ENCODE measurements at regions not wholly inside any gene's neighbourhood (a gene's known extent, or its start where the extent isn't known, plus 50 kb on each side); places are given as distances from the start of the nearest gene placed in this dataset.
"Not testable (repeated sequence)": the region's sequence is repeated elsewhere in the genome, so short reads cannot be mapped to it uniquely, and the experiment has no call there.

DNA sequence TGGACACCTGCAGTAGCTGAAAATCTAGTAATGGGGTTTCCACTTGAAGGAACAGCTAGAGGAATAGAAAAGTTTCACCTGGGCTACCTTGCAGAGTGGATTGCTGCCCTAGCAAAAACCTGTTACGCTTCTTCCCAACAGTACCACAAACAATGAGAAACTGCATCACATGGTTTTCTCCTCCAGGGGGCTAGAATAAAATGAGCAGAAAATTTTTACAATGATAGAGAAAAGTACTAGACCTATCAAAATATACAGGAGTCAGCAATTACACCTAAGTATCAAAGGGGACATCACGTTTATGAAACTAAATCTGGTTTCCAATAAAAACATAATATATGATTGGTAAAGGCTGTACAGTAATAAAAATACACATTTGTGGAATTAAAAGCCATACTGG is 423.1 kb upstream of the PITX2 start:
- FAIRE-seq, result no peak

DNA sequence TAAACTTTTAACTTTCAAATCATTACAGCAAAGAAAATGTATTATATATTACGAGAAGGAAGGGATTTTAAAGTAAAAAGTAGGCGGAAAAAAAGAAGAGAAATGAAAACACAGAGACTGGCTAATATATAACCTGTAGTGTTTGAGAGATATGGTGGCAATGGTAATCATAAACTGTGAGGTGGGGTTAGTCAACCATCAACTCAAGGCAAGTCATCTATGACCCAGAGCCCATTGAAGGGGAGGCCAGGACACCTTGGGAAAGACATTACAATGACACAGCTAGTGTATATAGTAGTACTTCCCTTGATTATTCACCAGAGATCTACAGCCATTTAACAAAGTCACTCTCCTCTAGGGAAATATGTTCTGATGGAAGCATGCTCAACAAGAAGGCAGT is 423.9 kb upstream of the PITX2 start:
- no peak for FAIRE-seq

DNA sequence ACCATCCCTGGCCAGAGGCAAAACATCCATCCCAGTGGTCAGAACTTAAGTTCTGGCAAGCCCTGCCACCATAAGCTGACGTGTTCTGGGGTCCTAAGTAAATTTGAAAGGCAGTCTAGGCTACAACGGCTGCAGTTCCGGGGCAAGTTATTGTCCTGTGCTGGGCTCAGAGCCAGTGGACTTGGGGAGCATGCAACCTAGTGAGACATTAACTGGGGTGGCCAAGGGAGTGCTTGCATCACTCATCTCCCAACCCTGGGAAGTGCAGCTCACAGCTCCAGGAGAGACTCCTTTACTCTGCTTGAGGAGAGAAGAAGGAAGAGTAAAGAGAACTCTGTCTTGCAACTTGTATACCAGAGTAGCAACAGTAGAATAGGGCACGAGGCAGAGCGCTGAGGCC is 425.4 kb upstream of the PITX2 start:
- no peak for FAIRE-seq

DNA sequence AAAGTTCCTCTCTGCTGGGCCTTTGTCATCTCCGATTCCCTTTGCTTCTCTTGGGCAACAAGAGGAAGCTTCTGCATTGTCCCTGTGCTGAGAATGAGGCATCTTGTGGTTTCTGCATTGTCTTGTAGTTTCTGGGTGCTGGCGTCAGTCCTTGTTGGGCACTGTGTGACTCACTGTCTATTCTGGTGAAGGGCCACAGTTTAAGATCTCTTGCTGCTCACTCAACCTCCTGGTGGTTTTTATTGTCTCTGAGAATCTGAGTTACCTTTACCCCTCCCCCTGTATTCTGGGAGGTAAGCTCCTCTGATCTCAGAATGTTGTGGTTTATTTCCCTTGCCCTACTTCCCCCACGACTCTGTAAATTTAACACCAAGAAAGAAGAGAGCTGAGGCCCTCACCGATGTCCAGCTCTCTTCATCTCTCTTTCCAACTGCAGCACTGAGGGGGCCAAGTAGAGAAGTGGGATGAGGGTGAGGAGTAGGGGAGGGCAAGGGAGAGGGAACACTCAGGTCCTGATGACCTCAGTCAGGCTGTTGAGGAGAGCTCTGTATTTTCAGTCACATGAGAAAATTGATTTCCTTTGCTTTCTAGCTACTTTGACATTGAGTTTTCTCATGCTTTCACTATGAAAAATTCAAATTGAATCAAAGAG is 441.6 kb upstream of the PITX2 start:
- no peak for FAIRE-seq

DNA sequence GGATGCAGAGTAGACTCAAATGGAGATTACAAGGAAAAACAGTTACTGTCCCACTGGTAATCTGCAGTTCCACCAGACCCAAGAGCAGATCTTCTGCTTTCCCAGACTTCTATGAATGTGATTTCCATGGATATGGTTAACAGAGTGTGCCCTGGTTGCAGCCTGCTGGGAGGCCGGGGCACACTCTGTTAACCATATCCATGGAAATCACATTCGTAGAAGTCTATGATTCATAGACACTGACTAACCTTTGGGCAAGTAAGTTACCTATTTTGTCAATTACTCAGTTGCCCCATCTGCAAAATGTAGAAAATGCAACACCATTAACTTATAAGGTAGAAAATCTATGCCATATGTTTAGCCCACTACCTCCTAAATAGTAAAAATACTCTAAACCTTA is 443.1 kb upstream of the PITX2 start:
- no peak for FAIRE-seq

DNA sequence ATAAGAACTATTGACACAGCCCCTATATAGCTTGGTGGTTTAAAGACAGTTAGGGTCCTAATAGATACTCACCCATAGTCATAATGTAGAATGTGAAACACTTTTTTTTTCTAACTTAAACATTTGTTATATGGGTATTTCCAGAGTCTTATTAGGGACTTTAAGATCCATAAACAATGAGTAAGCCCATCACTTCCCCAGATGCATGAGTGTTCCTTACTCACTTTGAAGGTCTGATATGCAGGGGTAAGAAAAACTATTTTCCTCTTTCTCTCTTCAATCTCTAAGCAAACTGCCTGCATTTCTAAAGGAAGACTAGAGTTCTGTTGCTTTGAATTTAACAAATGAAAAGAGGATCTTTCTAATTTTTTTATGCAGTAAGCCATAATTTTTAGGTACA is 443.6 kb upstream of the PITX2 start:
- FAIRE-seq, result no peak

DNA sequence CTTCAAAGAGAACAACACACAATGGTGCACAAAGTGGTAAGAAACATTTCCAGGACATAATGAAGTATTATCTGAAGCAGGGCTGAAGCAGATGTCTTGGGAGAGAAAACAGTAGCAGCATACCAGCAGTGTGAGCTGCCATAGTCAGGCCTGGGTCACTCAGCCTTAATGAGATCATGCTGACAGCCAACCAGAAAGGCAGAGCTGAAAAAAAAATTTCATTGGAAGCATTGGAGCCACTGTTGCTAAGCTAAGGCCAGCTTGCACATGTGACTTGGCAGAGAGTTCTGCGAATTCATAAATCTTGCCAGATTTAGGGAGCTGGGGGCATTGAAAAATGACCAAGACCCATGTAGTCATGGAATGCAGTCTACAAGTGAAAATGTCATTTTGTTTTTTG is 444.0 kb upstream of the PITX2 start:
- FAIRE-seq, result no peak

DNA sequence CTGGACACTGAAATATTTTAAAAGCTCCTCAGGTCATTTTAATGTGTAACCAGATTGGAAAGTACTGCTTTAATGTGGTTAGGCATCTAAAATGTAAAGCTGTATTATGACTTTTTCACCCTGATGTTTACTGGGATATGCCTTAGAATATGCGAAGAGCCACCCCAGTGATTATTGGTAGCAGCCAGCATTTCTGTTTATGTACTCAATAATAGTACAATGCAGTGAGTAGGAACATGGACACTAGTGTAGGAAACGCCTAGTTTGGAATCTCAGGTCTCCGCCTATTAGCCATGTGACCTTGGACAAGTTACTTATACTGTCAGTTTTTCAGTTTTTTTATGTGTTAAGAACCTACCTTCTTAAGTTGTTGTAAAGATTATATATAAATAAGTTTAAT is 446.0 kb upstream of the PITX2 start:
- no peak for FAIRE-seq

DNA sequence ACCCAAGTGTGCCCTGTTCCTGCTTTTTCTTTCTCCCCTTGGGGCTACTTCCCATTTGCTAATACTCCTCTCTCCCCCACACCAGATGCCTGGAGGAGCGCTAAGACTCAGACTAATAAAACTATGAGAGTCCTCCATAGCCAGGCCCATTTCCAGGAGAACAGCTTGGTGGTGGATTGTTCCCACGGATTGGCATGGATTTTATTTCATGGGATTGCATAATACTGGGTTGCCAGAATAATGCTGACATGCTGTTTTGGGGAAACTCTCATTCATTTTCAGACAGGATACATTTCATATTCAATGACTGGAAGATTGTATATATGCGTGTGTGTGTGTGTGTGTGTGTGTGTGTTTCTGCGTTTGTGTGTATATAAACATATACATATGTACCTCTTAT is 447.5 kb upstream of the PITX2 start:
- FAIRE-seq, result no peak

DNA sequence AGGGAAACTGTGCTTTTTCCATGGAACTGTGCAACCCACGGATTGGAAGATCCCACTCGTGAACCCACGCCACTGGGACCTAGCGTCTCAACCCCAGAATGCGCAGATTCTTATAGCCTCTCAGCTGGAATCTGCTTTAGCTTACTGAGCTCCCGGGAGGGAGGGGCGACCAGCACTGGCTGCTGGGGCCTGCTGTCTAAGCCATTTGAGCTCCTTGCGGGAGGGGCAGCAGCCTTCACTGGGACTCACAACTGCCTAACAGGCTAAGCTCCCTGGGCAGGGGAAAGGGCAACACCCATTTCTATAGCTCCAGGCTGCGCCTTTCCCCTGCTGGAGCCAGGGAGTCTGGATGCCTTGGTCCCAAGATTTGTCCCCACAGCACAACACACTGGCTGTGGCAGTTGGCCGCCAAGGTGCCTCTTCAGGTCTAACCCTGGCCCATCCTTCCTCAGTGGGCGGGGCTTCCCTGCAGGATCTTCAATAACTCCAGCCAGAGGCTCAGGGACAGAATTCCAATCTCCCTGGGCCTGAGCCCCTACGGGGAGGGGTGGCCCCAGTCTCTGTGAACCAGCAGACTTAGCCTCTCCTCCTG is 451.7 kb upstream of the PITX2 start:
- FAIRE-seq, result no peak

DNA sequence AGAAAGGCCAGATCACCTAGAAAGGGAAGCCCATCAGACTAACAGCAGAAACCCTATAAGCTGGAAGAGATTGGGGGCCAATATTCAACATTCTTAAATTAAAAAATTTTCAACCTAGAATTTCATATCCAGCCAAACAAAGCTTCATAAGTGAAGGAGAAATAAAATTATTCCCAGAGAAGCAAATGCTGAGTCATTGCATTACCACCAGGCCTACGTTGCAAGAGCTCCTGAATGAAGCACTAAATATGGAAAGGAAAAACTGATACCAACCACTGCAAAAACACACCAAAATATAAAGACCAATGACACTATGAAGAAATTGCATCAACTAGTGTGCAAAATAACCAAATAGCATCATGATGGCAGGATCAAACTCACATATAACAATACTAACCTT is 453.4 kb upstream of the PITX2 start:
- not testable (repeated sequence) for FAIRE-seq

DNA sequence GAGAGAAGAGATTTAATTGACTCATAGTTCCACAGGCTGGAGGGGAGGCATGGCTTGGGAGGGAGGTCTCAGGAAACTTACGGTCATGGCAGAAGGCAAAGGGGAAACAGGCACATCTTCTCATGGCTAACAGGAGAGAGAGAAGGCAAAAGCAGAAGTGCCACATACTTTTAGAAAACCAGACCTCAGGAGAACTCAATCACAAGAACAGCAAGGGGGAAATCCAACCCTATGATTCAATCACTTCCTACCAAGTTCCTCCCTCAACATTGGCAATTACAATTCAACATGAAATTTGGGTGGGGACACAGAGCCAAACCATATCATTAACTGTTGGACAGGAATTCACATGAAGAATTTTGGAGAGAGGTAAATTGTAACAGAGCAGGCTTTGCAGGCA is 485.3 kb upstream of the PITX2 start:
- no peak for FAIRE-seq

DNA sequence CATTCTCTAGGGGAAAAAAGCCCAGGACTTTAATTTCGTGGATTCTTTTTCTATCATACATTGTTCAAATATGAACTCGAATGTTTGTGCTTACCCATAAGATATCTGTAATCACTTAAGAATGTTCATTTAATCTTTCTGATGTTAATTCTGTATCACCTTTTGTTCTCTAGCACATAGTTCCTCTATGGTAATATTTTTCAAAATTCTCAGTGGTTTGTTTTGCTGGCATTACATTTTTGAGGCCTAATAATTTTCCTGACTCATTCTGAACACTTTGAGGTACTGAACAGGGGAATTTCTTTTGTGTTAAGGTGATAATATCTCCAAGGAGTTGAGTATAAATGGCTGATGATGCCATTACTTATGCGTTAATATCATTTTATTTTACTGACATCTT is 490.7 kb upstream of the PITX2 start:
- FAIRE-seq, result no peak

DNA sequence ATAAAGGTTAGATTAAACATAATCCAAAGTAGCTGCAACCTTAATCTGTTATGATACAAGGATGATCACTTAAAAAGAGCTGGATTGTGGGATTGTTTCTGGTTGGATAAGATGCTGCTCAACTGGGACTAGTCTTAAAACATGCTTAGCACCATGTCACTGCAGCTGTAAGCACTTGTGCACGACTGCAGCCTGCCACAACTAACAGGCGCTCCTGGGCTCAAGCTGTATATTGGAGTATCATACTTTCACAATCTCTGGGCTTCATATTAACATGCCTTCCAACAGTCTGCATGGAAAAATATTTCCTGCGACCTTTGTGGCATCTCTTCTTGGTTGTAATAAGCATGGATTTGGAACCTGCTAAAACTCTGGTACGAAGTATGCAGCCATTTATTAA is 493.0 kb upstream of the PITX2 start:
- no peak for FAIRE-seq

DNA sequence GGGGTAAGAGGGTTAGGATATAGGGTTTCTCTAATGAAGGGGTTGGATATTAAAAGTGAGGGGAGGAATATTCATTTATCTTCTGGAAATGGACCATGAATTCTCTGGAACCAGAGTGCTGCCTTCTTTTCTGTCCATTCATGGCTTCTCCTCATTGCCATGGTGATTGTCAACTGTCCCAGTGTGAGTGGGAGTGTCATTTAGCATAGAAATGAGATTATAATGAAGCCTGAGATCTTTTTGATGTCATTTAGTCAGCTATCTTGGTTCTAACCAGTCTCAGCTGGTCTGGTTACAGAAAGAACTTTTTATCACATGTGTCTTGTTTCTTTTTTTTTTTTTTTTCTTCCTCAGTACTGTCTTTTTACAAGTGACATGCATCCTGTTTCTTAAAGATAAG is 497.3 kb upstream of the PITX2 start:
- no peak for FAIRE-seq

DNA sequence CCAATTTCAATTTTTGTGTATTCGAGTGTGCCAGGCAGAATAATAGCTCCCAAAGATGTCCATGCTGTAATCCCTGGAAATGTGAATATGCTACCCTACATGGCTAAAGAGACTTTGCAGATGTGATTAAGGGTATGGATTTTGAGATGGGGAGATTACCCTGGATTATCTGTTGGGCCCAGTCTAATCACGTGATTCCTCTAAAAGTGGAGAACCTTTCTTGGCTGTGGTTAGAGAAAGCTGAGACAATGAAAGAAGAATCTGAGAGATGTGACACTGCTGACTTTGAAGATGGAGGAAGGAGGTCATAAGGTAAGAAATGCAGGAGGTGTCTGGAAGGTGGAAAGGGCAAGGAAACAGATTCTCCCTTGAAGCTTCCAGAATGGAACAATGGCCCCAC is 503.5 kb upstream of the PITX2 start:
- FAIRE-seq, result no peak

DNA sequence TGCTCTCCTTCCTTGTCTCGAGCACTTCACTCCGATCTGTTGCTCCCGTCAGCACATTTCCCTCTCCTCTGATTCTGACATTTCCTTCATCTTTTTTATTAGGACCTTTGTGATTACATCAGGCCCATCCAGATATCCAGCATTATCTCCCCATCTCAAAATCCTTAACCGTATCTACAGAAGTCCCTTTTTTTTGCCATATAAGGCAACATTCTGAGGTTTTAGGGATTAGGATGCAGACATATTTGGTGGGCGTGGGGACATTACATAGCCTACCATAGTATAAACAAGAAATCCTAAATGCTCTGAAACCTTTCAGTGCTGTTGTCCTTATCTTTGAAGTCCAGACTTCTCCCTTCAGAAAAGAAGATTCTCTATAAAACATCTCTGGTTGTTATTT is 505.0 kb upstream of the PITX2 start:
- FAIRE-seq, result no peak

DNA sequence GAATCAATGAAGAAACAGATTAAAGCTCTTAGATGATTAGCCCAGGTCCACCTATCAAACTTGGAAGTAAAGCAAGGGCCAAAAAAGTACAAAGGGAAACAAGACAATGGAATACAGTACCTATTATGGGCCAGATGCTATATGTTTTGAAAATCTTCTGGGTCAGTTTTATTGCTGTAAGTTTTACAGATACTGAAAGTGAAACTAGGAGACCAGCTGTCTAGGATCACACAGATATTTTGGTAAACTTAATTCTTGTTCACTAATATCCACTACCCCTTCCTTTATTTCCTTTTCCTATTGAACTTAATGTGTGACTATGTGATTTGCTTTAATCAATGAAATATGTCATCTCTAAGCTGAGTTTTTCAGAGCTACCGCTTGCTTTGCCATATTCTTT is 505.4 kb upstream of the PITX2 start:
- no peak for FAIRE-seq

DNA sequence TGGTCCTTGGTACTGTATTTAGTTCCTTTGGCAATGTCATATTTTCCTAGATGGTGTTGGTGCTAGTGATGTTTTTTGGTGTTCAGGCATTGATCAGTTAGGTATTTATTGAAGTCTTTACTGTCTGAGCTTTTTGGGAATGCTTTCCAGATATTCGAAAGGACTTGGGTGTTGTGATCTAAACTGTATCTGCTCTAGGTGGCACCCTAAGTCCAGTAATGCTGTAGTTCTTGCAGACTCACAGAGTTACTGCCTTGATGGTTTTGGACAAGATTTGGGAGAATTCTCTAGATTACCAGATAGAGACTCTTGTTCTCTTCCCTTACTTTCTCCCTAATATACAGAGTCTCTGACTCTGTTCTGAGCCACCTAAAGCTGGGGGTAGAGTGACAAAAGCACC is 513.6 kb upstream of the PITX2 start:
- no peak for FAIRE-seq

DNA sequence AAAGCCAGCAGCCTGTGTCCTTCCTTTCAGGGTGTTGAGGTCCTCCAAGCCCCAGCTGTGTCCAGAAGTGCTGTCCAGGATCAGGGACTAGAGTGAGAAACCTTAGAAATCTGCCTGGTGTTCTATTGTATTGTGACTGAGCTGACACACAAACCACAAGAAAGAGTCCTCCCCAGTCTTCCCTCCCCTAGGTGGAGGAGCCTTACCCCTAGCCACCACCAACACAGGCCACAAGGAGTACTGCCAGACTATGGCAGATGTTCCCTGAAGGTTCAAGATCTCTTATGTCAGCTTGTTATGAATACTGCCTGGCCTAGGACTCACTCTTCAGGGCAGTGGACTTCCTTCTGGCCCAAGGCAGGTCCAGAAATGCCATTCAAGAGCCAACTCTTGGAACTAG is 514.1 kb upstream of the PITX2 start:
- no peak for FAIRE-seq

DNA sequence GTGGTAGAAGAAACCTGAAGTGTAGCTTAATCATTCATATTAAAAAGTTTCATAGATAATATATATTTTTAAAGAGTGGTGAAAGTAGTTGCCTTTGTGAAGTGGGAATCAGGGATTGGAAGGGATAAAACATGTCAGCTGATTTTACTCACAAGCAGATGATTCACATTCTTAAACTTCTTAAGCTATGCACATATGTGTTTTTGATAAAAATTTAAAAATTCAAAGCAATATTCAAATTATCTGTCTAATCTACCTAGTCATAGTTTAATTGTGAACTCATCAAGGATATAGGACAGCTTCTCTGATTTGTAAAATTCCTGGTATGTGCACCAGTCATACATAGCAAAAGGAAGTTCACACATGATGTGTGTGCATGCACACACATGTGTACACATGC is 520.6 kb upstream of the PITX2 start:
- FAIRE-seq, result no peak

DNA sequence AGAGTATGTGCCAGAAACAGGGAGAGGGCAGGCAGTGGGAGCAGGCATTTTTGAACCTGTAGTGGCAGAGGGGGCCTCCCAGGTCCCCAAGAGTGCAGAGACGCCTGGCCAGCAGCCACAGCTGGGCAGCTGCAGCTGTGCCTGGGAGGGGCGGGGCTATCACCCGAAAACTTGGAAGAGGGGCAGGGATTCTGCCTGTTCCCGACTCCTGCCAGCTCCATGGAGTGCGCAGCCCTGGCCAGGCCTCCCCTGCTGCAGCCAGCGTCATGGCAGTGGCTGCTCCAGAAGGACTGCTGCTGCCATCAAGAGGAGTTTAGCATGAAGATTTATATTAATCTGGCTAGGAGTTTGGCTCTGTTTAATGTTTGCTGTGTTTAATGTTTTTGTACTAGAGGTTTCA is 532.1 kb upstream of the PITX2 start:
- no peak for FAIRE-seq

DNA sequence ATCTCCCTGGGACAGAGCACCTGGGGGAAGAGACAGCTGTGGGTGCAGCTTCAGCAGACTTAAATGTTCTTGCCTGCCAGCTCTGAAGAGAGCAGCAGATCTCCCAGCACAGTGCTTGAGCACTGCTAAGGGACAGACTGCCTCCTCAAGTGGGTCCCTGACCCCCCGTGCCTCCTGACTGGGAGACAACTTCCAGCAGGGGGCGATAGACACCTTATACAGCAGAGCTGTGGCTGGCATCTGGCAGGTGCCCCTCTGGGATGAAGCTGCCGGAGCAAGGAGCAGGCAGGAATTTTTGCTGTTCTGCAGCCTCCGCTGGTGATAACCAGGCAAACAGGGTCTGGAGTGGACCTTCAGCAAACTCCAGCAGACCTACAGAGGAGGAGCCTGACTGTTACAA is 541.7 kb upstream of the PITX2 start:
- FAIRE-seq, result not testable (repeated sequence)

DNA sequence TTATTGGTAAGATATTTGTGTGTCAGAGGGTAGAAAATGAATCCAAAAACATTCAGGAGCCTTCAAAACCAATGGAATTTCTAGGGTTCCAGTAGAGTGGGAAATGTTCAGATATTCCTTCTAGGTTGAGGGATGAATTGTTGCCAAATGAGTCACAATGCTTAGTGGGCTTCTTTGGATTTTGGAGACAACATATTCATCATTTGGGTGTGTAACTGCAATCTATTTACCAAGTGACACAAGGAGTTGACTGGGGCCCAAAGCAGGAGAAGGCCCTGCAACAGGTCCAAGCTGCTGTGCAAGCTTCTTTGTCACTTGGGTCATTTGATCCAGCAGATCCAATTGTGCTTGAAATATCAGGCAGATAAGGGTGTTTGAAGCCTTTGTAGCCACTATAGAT is 551.5 kb upstream of the PITX2 start:
- no peak for FAIRE-seq

DNA sequence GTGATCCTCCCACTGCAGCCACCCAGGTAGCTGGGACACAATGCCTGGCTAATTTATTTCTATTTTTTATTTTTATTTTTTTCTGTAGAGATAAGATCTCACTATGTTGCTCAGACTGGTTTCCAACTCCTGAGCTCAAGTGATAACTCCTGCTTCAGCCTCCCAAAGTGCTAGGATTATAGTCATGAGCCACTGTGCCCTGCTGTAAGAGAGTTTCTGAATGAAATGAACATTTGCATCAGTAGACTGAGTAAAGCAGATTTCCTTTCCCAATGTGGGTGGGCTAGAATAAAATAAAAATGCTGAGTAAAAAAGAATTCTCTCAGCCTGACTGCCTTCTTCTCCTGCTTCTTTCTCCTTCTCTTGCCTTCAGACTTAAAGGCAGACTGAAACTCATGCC is 555.4 kb upstream of the PITX2 start:
- no peak for FAIRE-seq

DNA sequence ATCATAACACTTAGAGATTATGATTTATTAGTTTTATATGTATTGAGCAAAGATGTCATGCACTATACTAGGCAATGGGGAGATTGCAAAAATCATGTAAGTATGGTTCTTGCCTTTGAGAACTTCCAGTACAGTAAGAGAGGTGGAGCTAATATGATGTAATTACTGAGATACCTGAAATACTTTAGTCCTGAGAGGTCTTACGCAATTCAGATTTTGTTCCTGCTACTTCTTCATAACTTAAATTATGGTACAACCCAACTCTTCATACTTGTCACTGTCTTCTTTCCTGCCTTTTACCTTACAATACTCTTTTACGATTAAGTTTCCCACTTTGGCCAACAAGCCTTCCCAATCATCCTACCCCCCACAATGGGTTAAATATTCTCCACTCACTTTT is 564.2 kb upstream of the PITX2 start:
- no peak for FAIRE-seq
